SK-N-SH (cell line): ENCODE measurements at regions not wholly inside any gene's neighbourhood (a gene's known extent, or its start where the extent isn't known, plus 50 kb on each side); places are given as distances from the start of the nearest gene placed in this dataset.

Experiments
- CTCF ChIA-PET: fragments of 300-600, 350-600 bp; formaldehyde crosslinking; extraction: SDS; loops from one replicate; lab custom pipeline; 2021; lab: Yijun Ruan, JAX
- POLR2A ChIA-PET: fragments of 350-600 bp; sonication (Branson Sonifier 250); formaldehyde crosslinking; extraction: SDS; loops from one replicate; lab custom pipeline; 2020; ENCODE audit warnings: antibody characterized with exemption, inconsistent platforms; lab: Yijun Ruan, JAX
- DNase-seq: peaks from one replicate; pipeline ENCODE4 v3.0.0; 2012
- H2AFZ ChIP-seq: fragments of 200-600 bp; sonication (generic); 2 replicates; pipeline ENCODE4 v1.8.1; 2016; ENCODE audit warnings: antibody characterized with exemption, mild to moderate bottlenecking, low read depth
- H3F3A ChIP-seq: fragments of 200-600 bp; sonication (generic); replicated peaks from 2 replicates; pipeline ENCODE3; 2016; ENCODE audit warnings: antibody characterized with exemption, mild to moderate bottlenecking; ENCODE audit not compliant: insufficient read depth
- H3K27ac ChIP-seq, 2 experiments: fragments of 200-500 bp in 1 of 2; fragments of 200-600 bp in 1 of 2; sonication (Bioruptor generic) in 1 of 2; sonication (generic), shearing (Covaris generic) in 1 of 2; 2 replicates each; pipeline versions ENCODE4 v1.5.1 to v1.6.1; 2014 to 2016; ENCODE audit warnings: low read depth in 2 of 2, inconsistent platforms in 1 of 2, low read length in 1 of 2, mild to moderate bottlenecking in 1 of 2, mixed read lengths in 1 of 2
- H3K27me3 ChIP-seq: fragments of 200-600 bp; sonication (generic), shearing (Covaris generic); 2 replicates; pipeline ENCODE4 v1.6.1; 2016; ENCODE audit warnings: mixed run types; ENCODE audit not compliant: insufficient read depth
- H3K36me3 ChIP-seq, 2 experiments: fragments of 200-500 bp in 1 of 2; fragments of 200-600 bp in 1 of 2; sonication (Bioruptor generic) in 1 of 2; sonication (generic) in 1 of 2; replicated peaks in 1 of 2; 2 replicates each; pipeline versions ENCODE3 to v1.5.1; 2014 to 2016; ENCODE audit warnings: low read length in 1 of 2, mild to moderate bottlenecking in 1 of 2; ENCODE audit not compliant: insufficient read depth in 2 of 2, control insufficient read depth in 1 of 2
- H3K4me1 ChIP-seq, 2 experiments: fragments of 200-500 bp in 1 of 2; fragments of 200-600 bp in 1 of 2; sonication (Bioruptor generic) in 1 of 2; sonication (generic), shearing (Covaris generic) in 1 of 2; 2 replicates each; pipeline versions ENCODE4 v1.5.1 to v1.6.1; 2014 to 2016; ENCODE audit warnings: low read depth in 1 of 2, low read length in 1 of 2, mixed run types in 1 of 2; ENCODE audit not compliant: insufficient read depth in 2 of 2, control insufficient read depth in 1 of 2
- H3K4me2 ChIP-seq: fragments of 200-600 bp; sonication (generic), shearing (Covaris generic); 2 replicates; pipeline ENCODE4 v1.6.1; 2017; ENCODE audit warnings: mixed run types
- H3K4me3 ChIP-seq, 2 experiments: fragments of 200-500 bp in 1 of 2; fragments of 200-600 bp in 1 of 2; sonication (Bioruptor generic) in 1 of 2; sonication (generic), shearing (Covaris generic) in 1 of 2; 2 replicates each; pipeline versions ENCODE4 v1.5.1 to v1.8.1; 2014 to 2016; ENCODE audit warnings: low read depth in 2 of 2, inconsistent platforms in 1 of 2, low read length in 1 of 2, mild to moderate bottlenecking in 1 of 2, mixed read lengths in 1 of 2, moderate library complexity in 1 of 2
- H3K79me2 ChIP-seq: fragments of 200-600 bp; sonication (generic); 2 replicates; pipeline ENCODE4 v1.8.1; 2017; ENCODE audit warnings: mild to moderate bottlenecking; ENCODE audit not compliant: insufficient read depth
- H3K9ac ChIP-seq: fragments of 200-600 bp; sonication (generic); 2 replicates; pipeline ENCODE4 v1.6.1; 2017; ENCODE audit warnings: mixed run types
- H3K9me2 ChIP-seq: fragments of 200-600 bp; sonication (generic); 2 replicates; pipeline ENCODE4 v1.6.1; 2017; ENCODE audit warnings: mixed run types
- H3K9me3 ChIP-seq: fragments of 200-600 bp; sonication (generic); 2 replicates; pipeline ENCODE4 v1.6.1; 2017; ENCODE audit warnings: mixed run types, mild to moderate bottlenecking, moderate library complexity
- H4K20me1 ChIP-seq: fragments of 200-600 bp; sonication (generic); 2 replicates; pipeline ENCODE4 v1.6.1; 2017; ENCODE audit warnings: mild to moderate bottlenecking, mixed run types; ENCODE audit not compliant: insufficient read depth
- CTCF ChIP-seq: fragments of 200-600 bp; sonication (generic); IDR thresholded peaks from 2 replicates; pipeline ENCODE4 v1.6.1; 2017; ENCODE audit warnings: antibody characterized with exemption, mild to moderate bottlenecking, moderate library complexity
- FOSL2 ChIP-seq: IDR thresholded peaks from 2 replicates; pipeline ENCODE4 v1.4.0; 2012; ENCODE audit warnings: low read depth, mild to moderate bottlenecking, moderate library complexity, borderline replicate concordance
- FOXJ3 ChIP-seq: sonication (generic); formaldehyde crosslinking; IDR thresholded peaks from 2 replicates; pipeline ENCODE4 v1.5.1; 2020; ENCODE audit warnings: mild to moderate bottlenecking, missing genetic modification reagents
- GABPA ChIP-seq: IDR thresholded peaks from 2 replicates; pipeline ENCODE4 v1.4.0; 2012; ENCODE audit warnings: low read depth, mild to moderate bottlenecking
- IRF3 ChIP-seq: fragments of 150-350 bp; IDR thresholded peaks from 2 replicates; pipeline ENCODE4 v1.6.1; 2016; ENCODE audit warnings: mild to moderate bottlenecking, low read depth, low read length
- JUND ChIP-seq: IDR thresholded peaks from 2 replicates; pipeline ENCODE4 v1.4.0; 2012
- MAX ChIP-seq: IDR thresholded peaks from 2 replicates; pipeline ENCODE4 v1.4.0; 2012; ENCODE audit warnings: low read depth
- MEF2A ChIP-seq: IDR thresholded peaks from 2 replicates; pipeline ENCODE4 v1.4.0; 2012; ENCODE audit warnings: low read depth, borderline replicate concordance
- NFIC ChIP-seq: IDR thresholded peaks from 2 replicates; pipeline ENCODE4 v1.4.0; 2012; ENCODE audit warnings: borderline replicate concordance
- PBX3 ChIP-seq: IDR thresholded peaks from 2 replicates; pipeline ENCODE4; 2012
- RAD21 ChIP-seq: IDR thresholded peaks from 2 replicates; pipeline ENCODE4 v1.6.1; 2012; ENCODE audit warnings: mild to moderate bottlenecking, low read length
- RFX5 ChIP-seq: IDR thresholded peaks from 2 replicates; pipeline ENCODE4 v1.6.1; 2012; ENCODE audit warnings: mild to moderate bottlenecking, improper control_type of control experiment, low read length
- TCF12 ChIP-seq: IDR thresholded peaks from 2 replicates; pipeline ENCODE4 v1.4.0; 2012
- TEAD4 ChIP-seq: IDR thresholded peaks from 2 replicates; pipeline ENCODE4 v1.4.0; 2012; ENCODE audit warnings: mild to moderate bottlenecking, borderline replicate concordance; ENCODE audit not compliant: insufficient read depth
- YY1 ChIP-seq: IDR thresholded peaks from 2 replicates; pipeline ENCODE4 v1.4.0; 2012; ENCODE audit warnings: low read depth, mild to moderate bottlenecking
- ZBTB33 ChIP-seq: IDR thresholded peaks from 2 replicates; pipeline ENCODE4 v1.4.0; 2012; ENCODE audit warnings: low read depth, borderline replicate concordance
- WGBS: methylation state at CpG from one replicate; pipeline ENCODE4 v1.1.6; 2017; ENCODE audit warnings: low lambda C conversion rate; 5-methylcytosine and 5-hydroxymethylcytosine counted together
- TF ChIP-seq, protein P1 (sequence below): IDR thresholded peaks from 2 replicates; pipeline ENCODE4 v1.6.1; 2012; ENCODE audit warnings: mild to moderate bottlenecking, low read depth, low read length, moderate library complexity
- TF ChIP-seq, protein P2 (sequence below): fragments of 150-350 bp; IDR thresholded peaks from 2 replicates; pipeline ENCODE4 v1.6.1; 2017; ENCODE audit warnings: antibody characterized with exemption, low read length, low read depth, borderline replicate concordance

GRCh38 chr2:147495734-147496133 lies 349.1 kb upstream of the ACVR2A start (continued):
- TF ChIP-seq RAD21: no peak
- TF ChIP-seq, all 33 proteins: peak for 0

DNA sequence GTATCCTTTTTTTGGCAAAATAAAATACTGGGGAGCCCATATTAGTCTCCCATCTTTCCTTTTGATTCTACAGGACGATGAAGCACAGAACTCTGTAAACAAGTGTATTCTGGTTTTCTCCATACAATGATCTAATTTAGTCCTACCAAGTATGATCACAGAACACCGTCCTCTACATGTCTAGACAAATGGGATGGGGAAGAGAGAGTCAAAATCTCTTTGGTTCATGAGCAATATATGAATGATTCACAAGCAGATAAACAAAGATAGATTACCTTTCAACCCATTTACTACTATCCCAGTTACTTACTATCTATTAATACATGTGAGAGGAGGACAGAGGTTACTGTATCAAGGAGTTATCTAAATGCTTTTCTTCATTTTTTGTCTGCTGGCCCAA lies 352.4 kb upstream of the ACVR2A start:
- TF ChIP-seq TCF12 (no peak), CTCF (no peak), TEAD4 (no peak), NFIC (no peak), FOSL2 (no peak), YY1 (no peak), RFX5 (no peak), ZBTB33 (no peak), PBX3 (no peak), MEF2A (no peak), IRF3 (no peak), FOXJ3 (no peak), GABPA (no peak), MAX (no peak), JUND (no peak)
- TF ChIP-seq, protein P1, sequence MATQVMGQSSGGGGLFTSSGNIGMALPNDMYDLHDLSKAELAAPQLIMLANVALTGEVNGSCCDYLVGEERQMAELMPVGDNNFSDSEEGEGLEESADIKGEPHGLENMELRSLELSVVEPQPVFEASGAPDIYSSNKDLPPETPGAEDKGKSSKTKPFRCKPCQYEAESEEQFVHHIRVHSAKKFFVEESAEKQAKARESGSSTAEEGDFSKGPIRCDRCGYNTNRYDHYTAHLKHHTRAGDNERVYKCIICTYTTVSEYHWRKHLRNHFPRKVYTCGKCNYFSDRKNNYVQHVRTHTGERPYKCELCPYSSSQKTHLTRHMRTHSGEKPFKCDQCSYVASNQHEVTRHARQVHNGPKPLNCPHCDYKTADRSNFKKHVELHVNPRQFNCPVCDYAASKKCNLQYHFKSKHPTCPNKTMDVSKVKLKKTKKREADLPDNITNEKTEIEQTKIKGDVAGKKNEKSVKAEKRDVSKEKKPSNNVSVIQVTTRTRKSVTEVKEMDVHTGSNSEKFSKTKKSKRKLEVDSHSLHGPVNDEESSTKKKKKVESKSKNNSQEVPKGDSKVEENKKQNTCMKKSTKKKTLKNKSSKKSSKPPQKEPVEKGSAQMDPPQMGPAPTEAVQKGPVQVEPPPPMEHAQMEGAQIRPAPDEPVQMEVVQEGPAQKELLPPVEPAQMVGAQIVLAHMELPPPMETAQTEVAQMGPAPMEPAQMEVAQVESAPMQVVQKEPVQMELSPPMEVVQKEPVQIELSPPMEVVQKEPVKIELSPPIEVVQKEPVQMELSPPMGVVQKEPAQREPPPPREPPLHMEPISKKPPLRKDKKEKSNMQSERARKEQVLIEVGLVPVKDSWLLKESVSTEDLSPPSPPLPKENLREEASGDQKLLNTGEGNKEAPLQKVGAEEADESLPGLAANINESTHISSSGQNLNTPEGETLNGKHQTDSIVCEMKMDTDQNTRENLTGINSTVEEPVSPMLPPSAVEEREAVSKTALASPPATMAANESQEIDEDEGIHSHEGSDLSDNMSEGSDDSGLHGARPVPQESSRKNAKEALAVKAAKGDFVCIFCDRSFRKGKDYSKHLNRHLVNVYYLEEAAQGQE: no peak
- TF ChIP-seq, protein P2, sequence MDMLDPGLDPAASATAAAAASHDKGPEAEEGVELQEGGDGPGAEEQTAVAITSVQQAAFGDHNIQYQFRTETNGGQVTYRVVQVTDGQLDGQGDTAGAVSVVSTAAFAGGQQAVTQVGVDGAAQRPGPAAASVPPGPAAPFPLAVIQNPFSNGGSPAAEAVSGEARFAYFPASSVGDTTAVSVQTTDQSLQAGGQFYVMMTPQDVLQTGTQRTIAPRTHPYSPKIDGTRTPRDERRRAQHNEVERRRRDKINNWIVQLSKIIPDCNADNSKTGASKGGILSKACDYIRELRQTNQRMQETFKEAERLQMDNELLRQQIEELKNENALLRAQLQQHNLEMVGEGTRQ: no peak
- TF ChIP-seq, all 33 proteins: peak for 0
- no peak overlapping the region for H3K27ac ChIP-seq
- no peaks in the 10 kb centered on the region for H3K36me3 ChIP-seq
- H3K9me2 ChIP-seq: no peaks in the 10 kb centered on the region
- H3K4me2 ChIP-seq: no peak overlapping the region
- H3K9me3 ChIP-seq: no peaks in the 10 kb centered on the region
- no peaks in the 10 kb centered on the region for H3F3A ChIP-seq
- H3K4me3 ChIP-seq: no peak overlapping the region
- H2AFZ ChIP-seq: no peak overlapping the region
- POLR2A ChIA-PET: no interaction called here
- H3K79me2 ChIP-seq: no peaks in the 10 kb centered on the region
- no peaks in the 10 kb centered on the region for H4K20me1 ChIP-seq
- DNase-seq: no peak
- 0% methylated on average over 2 of the region's 2 CpGs for WGBS
- H3K27me3 ChIP-seq: no peaks in the 10 kb centered on the region; the same call in 1 of the 2 replicates
- no peak overlapping the region for H3K9ac ChIP-seq
- no peaks in the 10 kb centered on the region; a peak in 1 of 4 replicates for H3K4me1 ChIP-seq
- CTCF ChIA-PET: no interaction called here
